ENCODE measurements at regions not wholly inside any gene's neighbourhood (a gene's known extent, or its start where the extent isn't known, plus 50 kb on each side); places are given as distances from the start of the nearest gene placed in this dataset.
"Not testable (repeated sequence)": the region's sequence is repeated elsewhere in the genome, so short reads cannot be mapped to it uniquely, and the experiment has no call there.

GRCh38 chr12:42860331-42860730, 270.8 kb upstream of the PRICKLE1 start:
- not testable (repeated sequence) for DNase-seq (ENCODE audit: low read depth in 2 of 2)

- no peak for DNase-seq (ENCODE audit: low read depth in 2 of 2)
These were observed 270.1 kb upstream of the PRICKLE1 start for GRCh38 chr12:42859612-42860011.

GRCh38 chr12:42857106-42857505, 267.6 kb upstream of the PRICKLE1 start:
- DNase-seq (ENCODE audit: low read depth in 2 of 2): no peak

GRCh38 chr12:42855362-42855950, 265.9 kb upstream of the PRICKLE1 start:
- no peak for DNase-seq (ENCODE audit: low read depth in 2 of 2)

GRCh38 chr12:42854826-42855225, 265.3 kb upstream of the PRICKLE1 start:
- no peak for DNase-seq (ENCODE audit: low read depth in 2 of 2)

GRCh38 chr12:42854208-42854607, 264.7 kb upstream of the PRICKLE1 start:
- DNase-seq (ENCODE audit: low read depth in 2 of 2): no peak

- DNase-seq (ENCODE audit: low read depth in 2 of 2): no peak
These were observed 264.0 kb upstream of the PRICKLE1 start for GRCh38 chr12:42853370-42854140.

GRCh38 chr12:42846782-42847181, 257.2 kb upstream of the PRICKLE1 start:
- no peak for DNase-seq (ENCODE audit: low read depth in 2 of 2)

GRCh38 chr12:42834062-42834461, 244.5 kb upstream of the PRICKLE1 start:
- no peak for DNase-seq (ENCODE audit: low read depth in 2 of 2)

GRCh38 chr12:42828836-42829235, 239.3 kb upstream of the PRICKLE1 start:
- DNase-seq (ENCODE audit: low read depth in 2 of 2): peak in 1 of 2 experiments; percentile 4

GRCh38 chr12:42824327-42824726, 234.8 kb upstream of the PRICKLE1 start:
- no peak for DNase-seq (ENCODE audit: low read depth in 2 of 2)

GRCh38 chr12:42823679-42824078, 234.1 kb upstream of the PRICKLE1 start:
- DNase-seq (ENCODE audit: low read depth in 2 of 2): no peak

- DNase-seq (ENCODE audit: low read depth in 2 of 2): no peak
These were observed 230.3 kb upstream of the PRICKLE1 start for GRCh38 chr12:42819846-42820245.

GRCh38 chr12:42815068-42815467, 225.5 kb upstream of the PRICKLE1 start:
- no peak for DNase-seq (ENCODE audit: low read depth in 2 of 2)

GRCh38 chr12:42812871-42813270, 223.3 kb upstream of the PRICKLE1 start:
- DNase-seq (ENCODE audit: low read depth in 2 of 2): no peak

GRCh38 chr12:42812086-42812485, 222.5 kb upstream of the PRICKLE1 start:
- no peak for DNase-seq (ENCODE audit: low read depth in 2 of 2)

- DNase-seq (ENCODE audit: low read depth in 2 of 2): no peak
These were observed 220.5 kb upstream of the PRICKLE1 start for GRCh38 chr12:42810006-42810405.

- DNase-seq (ENCODE audit: low read depth in 2 of 2): peak in 1 of 2 experiments; percentile 37
These were observed 219.7 kb upstream of the PRICKLE1 start for GRCh38 chr12:42809226-42809625.

- DNase-seq (ENCODE audit: low read depth in 2 of 2): no peak
These were observed 218.2 kb upstream of the PRICKLE1 start for GRCh38 chr12:42807766-42808165.

- no peak for DNase-seq (ENCODE audit: low read depth in 2 of 2)
These were observed 217.7 kb upstream of the PRICKLE1 start for GRCh38 chr12:42807251-42807650.

GRCh38 chr12:42804928-42805327, 215.4 kb upstream of the PRICKLE1 start:
- no peak for DNase-seq (ENCODE audit: low read depth in 2 of 2)

GRCh38 chr12:42802785-42803189, 213.2 kb upstream of the PRICKLE1 start:
- no peak for DNase-seq (ENCODE audit: low read depth in 2 of 2)

GRCh38 chr12:42801271-42801670, 211.7 kb upstream of the PRICKLE1 start:
- no peak for DNase-seq (ENCODE audit: low read depth in 2 of 2)
